SKM-1 treated with dmso at 0.1 percent for 144 hours (cell line): ENCODE measurements at regions not wholly inside any gene's neighbourhood (a gene's known extent, or its start where the extent isn't known, plus 50 kb on each side); places are given as distances from the start of the nearest gene placed in this dataset.

ENCODE experiments used
- DNase-seq: peaks from one replicate; lab custom pipeline; 2025; ENCODE audit not compliant: unreplicated experiment; lab: John Stamatoyannopoulos, UW

- DNase-seq = no peak
These were observed 480.7 kb downstream of the PRKD1 start for GRCh38 chr14:29446971-29447370.

GRCh38 chr14:29451941-29452340 is 475.7 kb downstream of the PRKD1 start:
- no peak for DNase-seq

GRCh38 chr14:29453045-29453444 is 474.6 kb downstream of the PRKD1 start:
- DNase-seq = no peak

GRCh38 chr14:29454026-29454693 is 473.5 kb downstream of the PRKD1 start:
- DNase-seq = no peak

- DNase-seq = no peak
These were observed 469.1 kb downstream of the PRKD1 start for GRCh38 chr14:29458547-29458946.

- DNase-seq = no peak
These were observed 468.1 kb downstream of the PRKD1 start for GRCh38 chr14:29459531-29459930.

GRCh38 chr14:29459969-29460560 is 467.6 kb downstream of the PRKD1 start:
- no peak for DNase-seq

- no peak for DNase-seq
These were observed 466.5 kb downstream of the PRKD1 start for GRCh38 chr14:29461101-29461500.

GRCh38 chr14:29461506-29461905 is 466.1 kb downstream of the PRKD1 start:
- DNase-seq = no peak

- no peak for DNase-seq
These were observed 465.3 kb downstream of the PRKD1 start for GRCh38 chr14:29462321-29462720.

- no peak for DNase-seq
These were observed 464.9 kb downstream of the PRKD1 start for GRCh38 chr14:29462772-29463171.

GRCh38 chr14:29463727-29464395 is 463.8 kb downstream of the PRKD1 start:
- no peak for DNase-seq

GRCh38 chr14:29465095-29465494 is 462.6 kb downstream of the PRKD1 start:
- no peak for DNase-seq

- DNase-seq = no peak
These were observed 452.0 kb downstream of the PRKD1 start for GRCh38 chr14:29475641-29476040.

GRCh38 chr14:29486132-29486531 is 441.5 kb downstream of the PRKD1 start:
- no peak for DNase-seq

- no peak for DNase-seq
These were observed 437.7 kb downstream of the PRKD1 start for GRCh38 chr14:29489911-29490425.

GRCh38 chr14:29493849-29494248 is 433.8 kb downstream of the PRKD1 start:
- DNase-seq = no peak

GRCh38 chr14:29494312-29494711 is 433.3 kb downstream of the PRKD1 start:
- DNase-seq = no peak

GRCh38 chr14:29503903-29504302 is 423.7 kb downstream of the PRKD1 start:
- DNase-seq = no peak

GRCh38 chr14:29518335-29518734 is 409.3 kb downstream of the PRKD1 start:
- DNase-seq = no peak

- no peak for DNase-seq
These were observed 406.0 kb downstream of the PRKD1 start for GRCh38 chr14:29521526-29522137.
